ENCODE measurements at regions not wholly inside any gene's neighbourhood (a gene's known extent, or its start where the extent isn't known, plus 50 kb on each side); places are given as distances from the start of the nearest gene placed in this dataset.

- TF ChIP-seq EZH2 (IDR thresholded peaks at IDR 0.05; ENCODE audit: insufficient read depth, poor library complexity, severe bottlenecking) (no peak), EZH2phosphoT487 (IDR thresholded peaks at IDR 0.05; ENCODE audit: insufficient read depth, low read depth) (no peak)
- Histone ChIP-seq H3K4me2 (ENCODE audit: unreplicated experiment) (no peak overlapping the region), H4K20me1 (ENCODE audit: insufficient read depth) (no peaks in the 10 kb centered on the region), H3K36me3 (ENCODE audit: low read depth) (no peaks in the 10 kb centered on the region), H3K79me2 (ENCODE audit: insufficient read depth) (no peaks in the 10 kb centered on the region), H2AFZ (no peak overlapping the region), H3F3A (ENCODE audit: insufficient read depth) (no peaks in the 10 kb centered on the region), H3K9me2 (ENCODE audit: insufficient read depth) (no peaks in the 10 kb centered on the region), H3K9ac (no peak overlapping the region), H3K4me3 (no peak overlapping the region), H3K27me3 (replicated peaks; ENCODE audit: insufficient read depth) (no peaks in the 10 kb centered on the region), H3K27ac (no peak overlapping the region), H3K4me1 (ENCODE audit: insufficient read depth) (no peaks in the 10 kb centered on the region), H3K9me3 (ENCODE audit: low read depth) (no peaks in the 10 kb centered on the region)
- no peak for DNase-seq
- in situ Hi-C loops (cut with MboI), result no loop called here
- WGBS, 2 experiments (ENCODE audit: low coverage in 1 of 2, low lambda C conversion rate in 2 of 2, missing lambda C conversion rate in 2 of 2), result 95 to 96% methylated on average over 2 of the region's 2 CpGs
These were observed 183.4 kb downstream of the TNFSF18 start for GRCh38 chr1:172867216-172867818.

- no peaks in the 10 kb centered on the region for H3K9me2 ChIP-seq (ENCODE audit: insufficient read depth)
- H3F3A ChIP-seq (ENCODE audit: insufficient read depth), result no peaks in the 10 kb centered on the region
- DNase-seq, result peak; percentile 48
- H3K4me2 ChIP-seq (ENCODE audit: unreplicated experiment), result no peak overlapping the region
- TF ChIP-seq EZH2 (IDR thresholded peaks at IDR 0.05; ENCODE audit: insufficient read depth, poor library complexity, severe bottlenecking) (no peak), EZH2phosphoT487 (IDR thresholded peaks at IDR 0.05; ENCODE audit: insufficient read depth, low read depth) (no peak)
- H2AFZ ChIP-seq, result no peak overlapping the region
- H4K20me1 ChIP-seq (ENCODE audit: insufficient read depth), result no peaks in the 10 kb centered on the region
- H3K9me3 ChIP-seq (ENCODE audit: low read depth), result no peaks in the 10 kb centered on the region
- no peaks in the 10 kb centered on the region for H3K79me2 ChIP-seq (ENCODE audit: insufficient read depth)
- H3K36me3 ChIP-seq (ENCODE audit: low read depth), result no peaks in the 10 kb centered on the region
- in situ Hi-C loops (cut with MboI), result no loop called here
- H3K9ac ChIP-seq, result no peak overlapping the region
- no peak overlapping the region for H3K4me3 ChIP-seq
- H3K27me3 ChIP-seq (replicated peaks; ENCODE audit: insufficient read depth), result no peaks in the 10 kb centered on the region
- peaks cover 5% of the 10 kb centered on the region; the same call in 1 of the 2 replicates for H3K4me1 ChIP-seq (ENCODE audit: insufficient read depth)
- no peak overlapping the region for H3K27ac ChIP-seq
These were observed 179.7 kb downstream of the TNFSF18 start for GRCh38 chr1:172870901-172871606.

GRCh38 chr1:172874950-172875349 lies 175.8 kb downstream of the TNFSF18 start:
- Histone ChIP-seq H3K4me1 (ENCODE audit: insufficient read depth) (peaks cover 5% of the 10 kb centered on the region; the same call in 1 of the 2 replicates), H3K79me2 (ENCODE audit: insufficient read depth) (no peaks in the 10 kb centered on the region), H3K36me3 (ENCODE audit: low read depth) (no peaks in the 10 kb centered on the region), H3K9me3 (ENCODE audit: low read depth) (no peaks in the 10 kb centered on the region), H3K4me3 (no peak overlapping the region), H3K27ac (no peak overlapping the region), H3K9ac (no peak overlapping the region), H3K27me3 (replicated peaks; ENCODE audit: insufficient read depth) (no peaks in the 10 kb centered on the region), H4K20me1 (ENCODE audit: insufficient read depth) (no peaks in the 10 kb centered on the region), H3K9me2 (ENCODE audit: insufficient read depth) (no peaks in the 10 kb centered on the region), H3K4me2 (ENCODE audit: unreplicated experiment) (no peak overlapping the region), H2AFZ (no peak overlapping the region), H3F3A (ENCODE audit: insufficient read depth) (no peaks in the 10 kb centered on the region)
- in situ Hi-C loops (cut with MboI), result no loop called here
- TF ChIP-seq EZH2 (IDR thresholded peaks at IDR 0.05; ENCODE audit: insufficient read depth, poor library complexity, severe bottlenecking) (no peak), EZH2phosphoT487 (IDR thresholded peaks at IDR 0.05; ENCODE audit: insufficient read depth, low read depth) (no peak)
- 47% methylated on average over 1 of the region's 1 CpG for WGBS, 2 experiments (ENCODE audit: low coverage in 1 of 2, low lambda C conversion rate in 2 of 2, missing lambda C conversion rate in 2 of 2)
- DNase-seq, result peak; percentile 40

GRCh38 chr1:172875892-172876291 lies 174.8 kb downstream of the TNFSF18 start:
- H2AFZ ChIP-seq, result no peak overlapping the region
- DNase-seq, result no peak
- H3K36me3 ChIP-seq (ENCODE audit: low read depth), result no peaks in the 10 kb centered on the region
- no peak overlapping the region for H3K27ac ChIP-seq
- H3K9me2 ChIP-seq (ENCODE audit: insufficient read depth), result no peaks in the 10 kb centered on the region
- H3K27me3 ChIP-seq (replicated peaks; ENCODE audit: insufficient read depth), result no peaks in the 10 kb centered on the region
- no peak overlapping the region for H3K4me3 ChIP-seq
- no peak overlapping the region for H3K9ac ChIP-seq
- no peaks in the 10 kb centered on the region for H4K20me1 ChIP-seq (ENCODE audit: insufficient read depth)
- no peaks in the 10 kb centered on the region for H3K79me2 ChIP-seq (ENCODE audit: insufficient read depth)
- H3K4me2 ChIP-seq (ENCODE audit: unreplicated experiment), result no peak overlapping the region
- H3F3A ChIP-seq (ENCODE audit: insufficient read depth), result no peaks in the 10 kb centered on the region
- no peak for TF ChIP-seq EZH2phosphoT487 (IDR thresholded peaks at IDR 0.05; ENCODE audit: insufficient read depth, low read depth)
- no peak for TF ChIP-seq EZH2 (IDR thresholded peaks at IDR 0.05; ENCODE audit: insufficient read depth, poor library complexity, severe bottlenecking)
- H3K9me3 ChIP-seq (ENCODE audit: low read depth), result no peaks in the 10 kb centered on the region
- in situ Hi-C loops (cut with MboI), result no loop called here
- peaks cover 5% of the 10 kb centered on the region; the same call in 1 of the 2 replicates for H3K4me1 ChIP-seq (ENCODE audit: insufficient read depth)

Data from GM23248 (cell line).